AG04450 (cell line): ENCODE measurements at regions not wholly inside any gene's neighbourhood (a gene's known extent, or its start where the extent isn't known, plus 50 kb on each side); places are given as distances from the start of the nearest gene placed in this dataset.

Experiments used
- CTCF ChIA-PET: fragments of 300-600, 350-600 bp; formaldehyde crosslinking; extraction: SDS; loops from one replicate; lab custom pipeline; 2022; ENCODE audit warnings: antibody characterized with exemption, inconsistent platforms; lab: Charles Lee
- POLR2A ChIA-PET: fragments of 350-600 bp; formaldehyde crosslinking; extraction: SDS; loops from one replicate; lab custom pipeline; 2021; ENCODE audit warnings: antibody characterized with exemption, inconsistent platforms; lab: Yijun Ruan, JAX
- DNase-seq: peaks from one replicate; pipeline ENCODE4 v3.0.0-alpha.2; 2011; ENCODE audit warnings: low read depth, low spot score
- H3K27ac ChIP-seq: one replicate; pipeline ENCODE4 v1.5.1; 2012; ENCODE audit warnings: low read depth, low read length, control low read depth
- H3K27me3 ChIP-seq: one replicate; pipeline ENCODE4 v1.6.0; 2012; ENCODE audit warnings: low read length; ENCODE audit not compliant: control insufficient read depth, insufficient read depth
- H3K4me3 ChIP-seq: 2 replicates; pipeline ENCODE4 v1.5.1; 2011; ENCODE audit warnings: mild to moderate bottlenecking, low read depth, low read length, control low read depth
- H3K9me3 ChIP-seq: 2 replicates; pipeline ENCODE4 v1.5.1; 2012; ENCODE audit warnings: low read length; ENCODE audit not compliant: control insufficient read depth, insufficient read depth
- TF ChIP-seq, protein P1 (sequence below): IDR thresholded peaks from 2 replicates; pipeline ENCODE4 v1.5.1; 2011; ENCODE audit warnings: low read depth, low read length, control low read depth, inconsistent platforms

DNA sequence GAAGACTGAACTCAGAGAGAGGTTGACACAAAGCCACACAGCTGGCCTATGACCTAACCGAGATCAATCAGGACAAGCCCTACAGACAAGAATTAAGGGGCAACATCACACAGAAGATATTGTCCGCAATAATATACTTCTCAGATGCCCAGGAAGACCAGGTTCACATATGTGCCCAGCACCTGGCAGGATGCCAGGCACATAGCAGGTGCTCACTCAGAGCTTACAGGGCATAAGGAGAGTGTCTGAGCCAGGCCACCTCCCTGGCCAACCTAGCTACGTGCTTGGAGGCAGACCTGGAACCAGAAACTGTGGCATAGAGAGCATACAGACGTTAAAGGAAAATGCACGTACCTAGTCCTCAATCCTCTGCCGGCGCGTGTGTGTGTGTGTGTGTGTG, 87.0 kb upstream of the LRFN2 start:
- POLR2A ChIA-PET, result no interaction called here
- H3K9me3 ChIP-seq, result no peaks in the 10 kb centered on the region
- no peak overlapping the region for H3K27ac ChIP-seq
- DNase-seq, result no peak
- no peak overlapping the region for H3K4me3 ChIP-seq
- CTCF ChIA-PET, result no interaction called here
- H3K27me3 ChIP-seq, result no peaks in the 10 kb centered on the region
- TF ChIP-seq, protein P1, sequence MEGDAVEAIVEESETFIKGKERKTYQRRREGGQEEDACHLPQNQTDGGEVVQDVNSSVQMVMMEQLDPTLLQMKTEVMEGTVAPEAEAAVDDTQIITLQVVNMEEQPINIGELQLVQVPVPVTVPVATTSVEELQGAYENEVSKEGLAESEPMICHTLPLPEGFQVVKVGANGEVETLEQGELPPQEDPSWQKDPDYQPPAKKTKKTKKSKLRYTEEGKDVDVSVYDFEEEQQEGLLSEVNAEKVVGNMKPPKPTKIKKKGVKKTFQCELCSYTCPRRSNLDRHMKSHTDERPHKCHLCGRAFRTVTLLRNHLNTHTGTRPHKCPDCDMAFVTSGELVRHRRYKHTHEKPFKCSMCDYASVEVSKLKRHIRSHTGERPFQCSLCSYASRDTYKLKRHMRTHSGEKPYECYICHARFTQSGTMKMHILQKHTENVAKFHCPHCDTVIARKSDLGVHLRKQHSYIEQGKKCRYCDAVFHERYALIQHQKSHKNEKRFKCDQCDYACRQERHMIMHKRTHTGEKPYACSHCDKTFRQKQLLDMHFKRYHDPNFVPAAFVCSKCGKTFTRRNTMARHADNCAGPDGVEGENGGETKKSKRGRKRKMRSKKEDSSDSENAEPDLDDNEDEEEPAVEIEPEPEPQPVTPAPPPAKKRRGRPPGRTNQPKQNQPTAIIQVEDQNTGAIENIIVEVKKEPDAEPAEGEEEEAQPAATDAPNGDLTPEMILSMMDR, result no peak

DNA sequence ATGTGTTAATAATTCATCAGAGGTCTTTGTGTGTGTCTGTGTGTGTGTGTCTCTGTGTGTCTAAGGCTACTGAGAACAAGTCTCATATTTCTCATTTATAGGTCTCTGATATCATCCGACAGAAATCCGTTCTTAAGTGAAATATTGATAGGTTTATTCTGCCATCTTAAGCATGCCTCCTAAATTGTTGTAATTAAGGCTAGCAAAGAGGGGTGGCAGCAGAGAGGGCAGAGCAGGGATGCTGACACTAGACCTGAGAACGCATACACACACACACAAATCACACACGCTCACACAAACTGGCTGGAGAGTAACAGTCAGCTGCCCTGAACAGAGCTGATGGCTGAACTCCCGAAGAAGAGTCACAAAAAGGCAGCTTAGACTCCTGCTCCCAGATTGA, 84.9 kb upstream of the LRFN2 start:
- no peak overlapping the region for H3K4me3 ChIP-seq
- CTCF ChIA-PET, result no interaction called here
- TF ChIP-seq, protein P1, result no peak
- H3K27me3 ChIP-seq, result no peaks in the 10 kb centered on the region
- H3K27ac ChIP-seq, result no peak overlapping the region
- no peaks in the 10 kb centered on the region for H3K9me3 ChIP-seq
- no peak for DNase-seq
- POLR2A ChIA-PET, result no interaction called here

DNA sequence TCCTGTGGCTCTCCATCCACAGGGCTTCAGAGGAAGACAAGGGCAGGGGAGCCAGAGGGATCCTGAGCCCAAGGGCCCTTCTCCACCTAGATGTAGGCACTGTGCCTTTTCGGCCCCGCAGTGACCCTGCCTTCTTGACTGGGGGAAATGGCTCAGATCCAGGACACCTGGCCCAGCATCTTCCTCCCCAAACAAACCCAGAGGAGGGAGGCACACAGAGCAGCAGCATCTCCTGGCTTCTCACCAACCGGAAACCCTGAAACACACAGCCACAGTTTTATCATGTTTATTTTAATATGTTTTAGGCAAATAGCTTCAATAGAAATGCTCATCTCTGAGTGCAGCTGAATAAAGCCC, 84.5 kb upstream of the LRFN2 start:
- TF ChIP-seq, protein P1, result no peak
- no peak overlapping the region for H3K4me3 ChIP-seq
- H3K9me3 ChIP-seq, result no peaks in the 10 kb centered on the region
- H3K27me3 ChIP-seq, result no peaks in the 10 kb centered on the region
- ChIA-PET POLR2A (no interaction called here), CTCF (no interaction called here)
- DNase-seq, result no peak
- H3K27ac ChIP-seq, result no peak overlapping the region

DNA sequence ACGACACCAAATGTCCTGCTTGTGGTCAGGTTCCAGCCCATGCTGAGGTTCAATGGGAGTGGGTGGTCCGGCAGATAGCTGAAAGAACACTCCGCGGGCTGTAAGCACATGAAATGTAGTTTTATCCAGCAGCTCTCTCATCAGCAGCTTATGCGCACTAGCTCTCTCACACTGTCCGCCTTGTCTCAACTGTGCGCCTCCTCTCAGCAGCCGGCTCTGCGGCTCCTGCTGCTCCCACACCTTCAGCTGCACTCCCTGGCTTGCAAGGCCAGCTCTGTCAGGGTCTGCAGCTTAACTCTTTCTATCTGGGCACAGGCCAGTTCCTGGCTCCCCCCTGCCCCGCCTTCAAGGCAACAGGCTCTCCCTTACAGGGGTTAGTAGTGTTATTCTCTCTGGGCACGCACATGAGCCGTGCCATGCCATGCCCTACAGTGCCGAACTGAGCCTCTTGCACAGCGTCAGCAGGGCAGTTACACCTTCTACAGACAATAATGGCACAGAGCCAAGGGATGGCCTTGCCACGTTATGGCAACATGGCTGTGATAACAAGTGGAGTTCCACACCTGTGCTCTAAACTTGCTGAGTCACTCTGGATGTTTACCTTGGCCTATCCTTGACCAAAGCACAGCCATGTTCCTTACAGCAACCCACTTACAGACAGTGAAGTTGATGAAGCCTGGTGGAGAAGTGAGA, 84.0 kb upstream of the LRFN2 start:
- TF ChIP-seq, protein P1, result no peak
- no peaks in the 10 kb centered on the region for H3K9me3 ChIP-seq
- no peak overlapping the region for H3K4me3 ChIP-seq
- DNase-seq, result no peak
- no peaks in the 10 kb centered on the region for H3K27me3 ChIP-seq
- ChIA-PET CTCF (no interaction called here), POLR2A (no interaction called here)
- no peak overlapping the region for H3K27ac ChIP-seq

DNA sequence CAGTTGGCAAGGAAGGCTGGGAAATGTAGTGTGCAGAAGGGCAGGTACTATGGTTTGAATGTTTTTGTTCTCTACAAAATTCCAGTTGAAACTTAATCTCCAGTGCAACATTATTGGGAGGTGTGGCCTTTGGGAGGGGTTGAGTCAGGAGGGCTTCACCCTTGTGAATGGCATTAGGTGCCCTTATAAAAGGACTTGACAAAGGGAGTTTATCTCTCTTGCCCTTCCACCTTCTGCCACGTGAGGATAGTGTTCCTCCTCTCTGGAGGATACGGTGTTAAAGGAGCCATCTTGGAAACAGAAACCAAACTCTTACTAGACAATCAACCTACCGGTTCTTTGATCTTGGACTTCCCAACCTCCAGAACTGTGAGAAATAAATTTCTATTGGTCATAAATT, 82.2 kb upstream of the LRFN2 start:
- no peaks in the 10 kb centered on the region for H3K27me3 ChIP-seq
- no peak overlapping the region for H3K4me3 ChIP-seq
- H3K27ac ChIP-seq, result no peak overlapping the region
- POLR2A ChIA-PET, result no interaction called here
- DNase-seq, result no peak
- no peaks in the 10 kb centered on the region; the same call in 1 of the 2 replicates for H3K9me3 ChIP-seq
- CTCF ChIA-PET, result no interaction called here
- TF ChIP-seq, protein P1, result no peak
